Fibroblast of mammary gland (primary cell): ENCODE measurements at regions not wholly inside any gene's neighbourhood (a gene's known extent, or its start where the extent isn't known, plus 50 kb on each side); places are given as distances from the start of the nearest gene placed in this dataset.

Experiments
- DNase-seq: peaks from one replicate; pipeline ENCODE4 v3.0.0-alpha.2; 2010; ENCODE audit warnings: low read depth
- H3K4me3 ChIP-seq: 2 replicates; pipeline ENCODE4 v1.5.1; 2011; ENCODE audit warnings: low read depth, mild to moderate bottlenecking, low read length, moderate library complexity; ENCODE audit not compliant: control insufficient read depth
- CTCF ChIP-seq: conservative IDR thresholded peaks from 2 replicates; pipeline ENCODE4 v1.5.1; 2011; ENCODE audit warnings: low read depth, low read length, inconsistent platforms; ENCODE audit not compliant: control insufficient read depth, insufficient read depth

- TF ChIP-seq CTCF, result no peak
- H3K4me3 ChIP-seq, result no peak overlapping the region
- peak; percentile 58 for DNase-seq
Observed at GRCh38 chr1:244964112-244964971, 100.0 kb upstream of the HNRNPU start.

GRCh38 chr1:244963231-244963826 is 99.0 kb upstream of the HNRNPU start:
- H3K4me3 ChIP-seq, result no peak overlapping the region
- TF ChIP-seq CTCF, result no peak
- DNase-seq, result no peak

- no peak for DNase-seq
- no peak overlapping the region for H3K4me3 ChIP-seq
- no peak for TF ChIP-seq CTCF
Observed at GRCh38 chr1:244962130-244962529, 97.8 kb upstream of the HNRNPU start.

- no peak for DNase-seq
- H3K4me3 ChIP-seq, result no peak overlapping the region
- no peak for TF ChIP-seq CTCF
Observed at GRCh38 chr1:244960904-244961303, 96.6 kb upstream of the HNRNPU start.

- no peak for DNase-seq
- no peak for TF ChIP-seq CTCF
- no peak overlapping the region for H3K4me3 ChIP-seq
Observed at GRCh38 chr1:244958593-244958992, 94.2 kb upstream of the HNRNPU start.

GRCh38 chr1:244957525-244957924 is 93.2 kb upstream of the HNRNPU start:
- H3K4me3 ChIP-seq, result no peak overlapping the region
- no peak for DNase-seq
- TF ChIP-seq CTCF, result no peak
